AG09319 (cell line): ENCODE measurements at regions not wholly inside any gene's neighbourhood (a gene's known extent, or its start where the extent isn't known, plus 50 kb on each side); places are given as distances from the start of the nearest gene placed in this dataset.

Experiments used
- DNase-seq: peaks from one replicate; pipeline ENCODE4 v3.0.0-alpha.2; 2010; ENCODE audit warnings: low read depth; ENCODE audit errors: extremely low read depth
- CTCF ChIP-seq: IDR thresholded peaks from 2 replicates; pipeline ENCODE4 v1.5.1; 2011; ENCODE audit warnings: low read depth, mild to moderate bottlenecking, inconsistent platforms, low read length, moderate library complexity

GRCh38 chr10:53075469-53075868 lies 302.9 kb upstream of the MBL2 start:
- no peak for DNase-seq
- TF ChIP-seq CTCF: no peak

- no peak for TF ChIP-seq CTCF
- DNase-seq: no peak
These were observed 299.6 kb upstream of the MBL2 start for GRCh38 chr10:53072144-53072543.

- no peak for DNase-seq
- TF ChIP-seq CTCF: no peak
These were observed 299.0 kb upstream of the MBL2 start for GRCh38 chr10:53071505-53072125.

GRCh38 chr10:53069013-53069412 lies 296.4 kb upstream of the MBL2 start:
- no peak for TF ChIP-seq CTCF

GRCh38 chr10:53064614-53065013 lies 292.0 kb upstream of the MBL2 start:
- no peak for TF ChIP-seq CTCF
- DNase-seq: no peak

More at GRCh38 chr10:53069013-53069412, 296.4 kb upstream of the MBL2 start:
- DNase-seq: no peak

GRCh38 chr10:53063805-53064204 lies 291.2 kb upstream of the MBL2 start:
- no peak for TF ChIP-seq CTCF
- DNase-seq: no peak

- DNase-seq: no peak
- TF ChIP-seq CTCF: no peak
These were observed 280.1 kb upstream of the MBL2 start for GRCh38 chr10:53052521-53053164.
